Medulla oblongata (tissue), 1 donor: ENCODE measurements at regions not wholly inside any gene's neighbourhood (a gene's known extent, or its start where the extent isn't known, plus 50 kb on each side); places are given as distances from the start of the nearest gene placed in this dataset.

ENCODE experiments used
- DNase-seq: peaks from one replicate; pipeline ENCODE4 v3.0.0-alpha.2; 2015; ENCODE audit errors: extremely low spot score

DNA sequence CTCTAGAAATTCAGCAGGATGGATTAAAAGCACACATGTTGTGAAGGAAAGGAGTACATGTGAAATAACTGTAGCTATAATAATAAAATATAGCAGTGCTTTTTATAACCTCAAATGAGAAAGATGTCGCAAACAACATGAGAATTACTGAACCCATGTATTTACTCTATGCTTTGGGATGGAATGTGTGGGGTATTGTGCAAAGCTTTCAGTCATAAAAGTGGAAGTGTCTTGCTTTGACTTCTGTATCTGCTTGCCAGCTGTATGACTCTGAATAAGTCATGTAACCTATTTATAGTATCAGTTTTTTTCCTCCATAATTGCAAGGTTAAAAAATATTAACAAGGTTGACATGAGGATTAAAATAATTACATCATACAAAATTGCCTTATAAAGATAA lies 519.3 kb upstream of the CADM2 start:
- no peak for DNase-seq

DNA sequence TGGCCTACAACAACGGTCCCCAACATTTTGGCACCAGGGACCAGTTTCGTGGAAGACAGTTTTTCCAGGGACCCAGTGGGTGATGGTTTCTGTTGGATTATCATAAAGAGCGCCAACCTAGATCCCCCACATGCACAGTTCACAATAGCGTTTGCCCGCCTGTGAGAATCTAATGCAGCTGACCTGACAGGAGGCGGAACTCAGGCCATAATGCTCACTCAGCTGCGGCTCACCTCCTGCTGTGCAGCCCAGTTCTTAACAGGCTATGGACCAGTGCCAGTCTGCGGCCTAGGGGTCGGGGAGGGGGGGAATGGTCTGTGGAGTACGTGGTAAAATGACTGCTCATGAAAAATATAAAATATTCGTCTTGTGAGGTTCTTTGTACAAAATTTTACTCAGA lies 518.5 kb upstream of the CADM2 start:
- DNase-seq, result no peak

DNA sequence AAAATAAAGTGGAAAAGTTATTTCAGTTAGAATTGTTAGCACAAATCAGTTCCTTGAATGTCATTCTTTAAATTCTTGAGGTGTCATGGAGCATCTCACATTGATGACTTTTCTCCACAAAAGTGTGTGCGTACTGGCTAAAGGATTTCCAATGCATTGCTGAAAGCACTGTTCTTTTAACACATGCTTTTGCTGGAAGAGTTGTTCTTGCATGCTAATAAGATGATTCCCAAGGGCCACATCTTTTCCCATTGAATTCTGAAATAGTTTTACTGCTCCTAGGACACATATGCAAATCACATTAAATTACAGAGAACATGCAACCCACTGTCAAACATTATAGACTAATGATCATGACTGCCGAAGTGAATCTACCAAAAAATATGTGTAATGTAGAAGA lies 516.3 kb upstream of the CADM2 start:
- DNase-seq, result no peak

DNA sequence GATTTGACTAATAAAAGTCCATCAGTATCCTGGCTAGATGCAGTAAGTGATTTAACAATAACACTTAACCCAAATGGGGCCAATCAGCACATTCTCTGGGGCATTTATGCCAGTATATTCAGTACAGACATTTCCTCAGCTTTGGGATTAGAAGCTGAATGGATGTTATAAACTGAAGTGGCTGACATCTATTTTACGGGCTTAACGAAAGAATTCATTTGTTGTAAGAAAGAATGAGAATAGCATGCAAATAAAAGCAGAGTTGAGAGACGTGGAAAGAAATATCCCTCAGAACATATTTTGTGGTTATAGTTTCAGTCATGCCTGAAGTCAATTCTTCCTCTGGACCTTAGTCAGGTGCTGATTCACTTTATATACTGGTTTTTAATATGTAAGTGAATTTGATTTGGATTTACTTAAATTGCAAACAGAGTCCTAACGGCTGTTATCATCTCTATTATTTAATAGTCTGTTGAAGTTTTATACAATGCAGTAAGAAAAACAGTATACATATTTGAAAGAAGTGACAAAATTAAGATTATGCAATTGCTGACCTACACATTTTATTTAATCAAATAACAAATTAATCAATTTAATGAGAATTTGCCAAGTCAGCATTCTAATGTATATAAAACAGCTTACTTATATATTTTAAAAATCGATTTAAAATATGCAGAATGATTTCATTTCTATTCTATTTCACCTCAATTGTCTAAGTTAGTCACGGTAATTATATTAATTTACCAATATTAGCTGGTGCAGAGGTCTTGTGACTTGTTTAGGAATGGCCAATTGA lies 513.9 kb upstream of the CADM2 start:
- DNase-seq, result no peak

DNA sequence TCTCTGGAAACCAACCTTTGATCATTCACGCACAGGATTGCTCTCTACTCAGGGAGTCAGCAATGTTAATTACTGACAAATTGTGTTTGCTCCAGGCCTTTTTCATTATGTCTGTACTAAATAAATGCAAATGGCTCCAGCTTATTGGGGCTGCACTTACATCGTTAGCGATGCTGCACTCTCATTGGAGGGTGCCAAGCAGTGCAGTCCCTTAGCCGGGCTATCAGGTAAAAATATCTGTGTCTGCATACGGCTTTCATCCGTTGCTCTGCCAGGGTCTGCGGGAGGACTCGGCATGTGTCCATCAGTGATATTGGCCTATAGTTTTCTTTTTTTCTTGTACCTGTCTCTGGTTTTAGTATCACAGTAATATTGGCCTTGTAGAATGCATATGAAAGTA lies 471.5 kb upstream of the CADM2 start:
- DNase-seq, result no peak

DNA sequence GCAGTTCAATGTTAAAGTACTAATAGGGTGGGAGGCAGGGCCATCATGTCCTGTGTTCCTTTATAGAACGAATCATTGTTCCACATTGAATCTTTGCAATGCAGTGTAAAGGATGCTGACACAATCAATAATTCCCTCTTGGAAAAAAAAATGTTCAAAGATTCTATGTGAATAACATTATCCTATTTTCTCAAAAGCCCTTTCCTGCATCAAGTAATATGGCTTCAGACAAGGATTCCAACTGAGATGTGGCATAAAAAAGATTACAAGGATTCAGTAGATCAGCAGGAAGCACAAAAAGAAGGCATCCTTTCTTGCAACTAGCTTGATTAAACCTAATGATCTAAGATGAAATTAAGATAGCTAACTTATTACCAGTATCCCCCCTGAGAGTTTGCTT lies 454.0 kb upstream of the CADM2 start:
- no peak for DNase-seq

DNA sequence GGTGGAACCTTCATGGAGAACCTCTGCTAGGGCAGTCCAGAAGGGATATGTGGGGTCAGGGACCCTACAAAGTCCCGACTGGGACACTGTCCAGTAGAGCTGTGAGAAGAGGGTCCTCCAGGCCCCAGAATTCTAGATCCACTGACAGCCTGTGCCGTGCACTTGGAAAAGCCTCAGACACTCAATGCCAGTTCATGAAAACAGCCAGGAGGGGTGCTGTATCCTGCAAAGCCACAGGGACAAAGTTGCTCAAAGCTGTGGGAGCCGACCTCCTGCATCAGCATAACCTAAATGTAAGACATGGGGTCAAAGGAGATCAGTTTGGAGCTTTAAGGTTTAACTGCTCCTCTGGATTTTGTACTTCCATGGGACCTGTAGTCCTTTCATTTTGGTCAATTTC lies 448.8 kb upstream of the CADM2 start:
- no peak for DNase-seq

DNA sequence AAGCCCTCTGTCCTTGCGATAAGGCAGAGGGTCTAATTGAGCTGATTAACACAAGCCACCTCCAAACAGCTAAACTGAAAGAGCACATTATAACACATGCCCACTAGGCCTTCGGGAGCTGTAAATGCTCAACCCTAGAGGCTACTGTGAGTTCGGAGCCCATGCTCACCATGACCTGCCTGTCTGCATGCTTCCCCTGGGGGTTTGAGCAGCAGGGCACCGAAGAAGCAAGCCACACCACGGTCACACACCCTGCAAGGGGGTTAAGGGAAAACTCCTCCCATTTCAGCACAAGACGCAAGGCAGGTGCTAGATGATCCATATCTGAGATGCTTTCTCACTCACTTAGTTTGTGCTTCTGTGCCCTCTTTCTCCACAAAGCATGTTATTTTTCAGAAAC lies 435.9 kb upstream of the CADM2 start:
- DNase-seq, result no peak

DNA sequence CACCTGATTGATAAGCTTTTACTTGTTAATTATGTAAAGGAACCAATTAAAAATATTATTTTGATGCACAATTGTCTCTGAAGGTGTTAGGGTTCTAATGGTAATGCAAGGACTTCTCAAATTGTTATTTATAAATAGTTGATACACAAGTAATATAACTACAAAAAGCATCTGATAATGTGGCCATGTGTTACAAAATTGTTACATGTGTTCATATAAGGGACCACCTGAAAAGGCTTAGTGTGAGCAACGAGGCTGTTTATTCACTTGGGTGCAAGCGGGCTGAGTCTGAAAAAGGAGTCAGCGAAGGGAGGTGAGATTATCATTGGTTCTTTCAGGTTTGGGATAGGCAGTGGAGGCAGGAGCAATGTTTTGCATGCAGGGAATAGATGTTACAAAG lies 421.9 kb upstream of the CADM2 start:
- no peak for DNase-seq

DNA sequence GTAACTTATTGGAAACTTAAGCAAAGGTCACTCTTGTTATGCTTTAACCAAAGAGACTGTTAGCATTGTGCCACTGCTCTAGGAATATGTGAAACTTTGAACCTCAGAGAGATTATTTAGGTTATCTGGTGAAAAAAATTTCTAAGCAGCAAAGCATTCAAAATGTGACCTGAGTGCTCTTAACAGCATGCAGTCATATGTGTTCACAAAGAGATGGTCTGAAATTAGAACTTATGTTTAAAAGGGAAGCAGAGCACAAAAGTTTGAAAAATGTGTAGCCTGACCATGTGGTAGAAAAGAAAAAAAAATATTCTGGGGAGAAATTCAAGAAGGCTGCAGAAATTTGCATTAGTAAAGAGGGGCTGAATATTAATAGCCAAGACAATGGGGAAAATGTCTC lies 420.2 kb upstream of the CADM2 start:
- no peak for DNase-seq

DNA sequence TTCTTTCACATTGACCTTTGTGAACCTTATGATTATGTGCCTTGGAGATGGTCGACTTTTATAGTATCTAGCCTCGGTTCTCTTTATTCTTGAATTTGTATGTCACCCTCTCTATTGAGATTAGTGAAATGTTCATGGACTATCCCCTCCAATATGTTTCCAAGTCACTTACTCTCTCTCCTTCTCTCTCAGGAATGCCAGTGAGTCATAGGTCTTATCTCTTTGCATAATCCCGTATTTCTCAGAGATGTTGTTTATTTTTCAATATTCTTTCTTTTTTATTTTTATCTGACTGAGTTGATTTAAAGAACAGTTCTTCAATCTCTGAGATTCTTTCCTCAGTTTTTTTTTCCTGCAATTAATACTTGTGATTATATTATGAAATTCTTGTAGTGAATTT lies 411.6 kb upstream of the CADM2 start:
- DNase-seq, result no peak

DNA sequence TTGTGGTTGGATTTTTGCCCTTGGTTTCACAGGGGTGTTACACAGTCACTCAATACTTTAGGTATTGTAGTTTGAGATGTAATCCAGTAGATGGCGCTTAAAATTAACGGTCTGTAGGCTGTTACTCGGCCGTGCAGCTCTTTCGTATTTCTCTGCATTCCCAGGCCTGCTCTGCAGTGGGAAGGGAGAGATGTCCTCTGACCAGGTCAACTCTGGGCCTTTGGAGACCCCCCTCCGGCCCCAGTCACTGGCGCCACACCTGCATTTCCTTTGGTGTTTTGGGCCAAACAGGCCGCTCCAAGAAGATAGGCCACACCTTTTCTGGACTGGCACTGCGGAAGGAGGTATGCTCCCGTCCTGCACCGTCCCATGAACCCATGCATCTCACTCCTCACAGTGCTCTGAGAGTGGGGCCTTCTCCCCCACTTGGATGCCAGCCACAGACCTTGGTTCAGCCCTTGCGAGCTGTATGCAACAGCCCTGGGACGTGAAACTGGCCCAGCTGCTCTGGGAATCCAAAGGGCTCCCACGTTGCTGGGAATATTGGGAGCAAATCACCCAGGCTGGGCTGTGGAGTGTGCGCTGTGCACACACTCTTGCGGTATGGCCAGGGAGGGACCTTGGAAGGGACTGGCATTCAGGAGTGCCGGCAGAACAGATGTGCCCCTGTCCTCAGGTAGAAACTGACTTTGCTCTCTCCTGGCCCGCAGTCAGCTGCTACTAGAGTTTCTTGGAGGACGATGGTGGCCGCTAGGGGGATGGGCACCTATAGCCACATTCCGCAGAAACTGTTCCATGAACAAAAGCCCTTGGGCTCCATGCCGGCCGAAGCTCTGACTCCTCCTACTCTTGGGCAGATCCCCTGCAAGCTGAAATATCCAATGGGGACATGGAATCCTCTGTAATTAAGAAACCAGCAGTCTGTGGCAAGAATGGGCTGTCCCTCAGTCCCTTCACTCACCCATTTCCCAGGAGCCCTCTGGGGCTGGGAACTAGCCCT lies 410.5 kb upstream of the CADM2 start:
- peak; percentile 55 for DNase-seq

DNA sequence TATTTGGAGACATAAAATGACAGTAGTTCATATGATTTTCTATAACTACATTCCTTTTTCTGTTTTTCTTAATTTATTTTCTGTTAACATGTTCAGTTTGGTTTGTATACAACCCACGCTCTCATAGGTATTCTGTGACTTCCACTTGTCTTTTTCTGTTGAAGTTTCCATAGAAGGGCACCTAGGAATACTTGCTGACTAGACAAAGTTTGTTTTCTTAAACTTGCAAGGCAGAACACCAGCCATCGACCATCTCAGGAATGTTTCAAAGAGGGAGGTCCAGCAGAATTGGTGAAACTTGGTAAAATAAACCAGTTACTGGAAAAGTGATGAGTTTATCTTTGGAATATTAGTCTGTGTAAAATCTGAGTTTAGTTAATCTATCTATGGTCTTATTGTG lies 403.2 kb upstream of the CADM2 start:
- no peak for DNase-seq

DNA sequence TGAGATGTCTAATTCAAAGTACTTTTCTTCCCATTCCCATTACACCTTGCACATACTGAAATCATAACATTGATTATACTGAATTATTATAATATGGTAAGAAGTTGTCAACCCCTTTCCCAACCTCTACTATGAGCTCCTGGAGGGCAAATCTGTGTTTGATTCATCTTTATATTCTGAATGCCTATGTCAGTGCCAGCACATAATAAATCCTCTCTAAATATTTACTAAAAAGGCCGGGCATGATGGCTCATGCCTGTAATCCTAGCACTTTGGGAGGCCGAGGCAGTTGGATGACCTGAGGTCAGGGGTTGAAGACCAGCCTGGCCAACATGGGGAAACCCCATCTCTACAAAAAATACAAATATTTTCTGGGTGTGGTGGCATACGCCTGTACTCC lies 392.5 kb upstream of the CADM2 start:
- no peak for DNase-seq

DNA sequence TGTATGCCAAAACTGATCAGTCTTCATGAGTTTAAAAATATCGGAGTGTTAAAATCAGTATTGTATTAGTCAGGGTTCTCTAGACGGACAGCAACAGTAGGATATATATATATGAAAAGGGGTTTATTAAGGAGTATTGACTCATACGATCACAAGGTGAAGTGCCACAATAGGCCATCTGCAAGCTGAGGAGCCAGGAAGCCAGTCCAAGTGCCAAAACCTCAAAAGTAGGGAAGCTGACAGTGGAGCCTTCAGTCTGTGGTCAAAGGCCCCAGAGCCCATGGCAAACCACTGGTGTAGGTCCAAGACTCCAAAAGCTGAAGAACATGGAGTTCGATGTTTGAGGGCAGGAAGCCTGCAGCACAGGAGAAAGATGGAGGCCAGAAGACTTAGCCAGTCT lies 391.0 kb upstream of the CADM2 start:
- no peak for DNase-seq

DNA sequence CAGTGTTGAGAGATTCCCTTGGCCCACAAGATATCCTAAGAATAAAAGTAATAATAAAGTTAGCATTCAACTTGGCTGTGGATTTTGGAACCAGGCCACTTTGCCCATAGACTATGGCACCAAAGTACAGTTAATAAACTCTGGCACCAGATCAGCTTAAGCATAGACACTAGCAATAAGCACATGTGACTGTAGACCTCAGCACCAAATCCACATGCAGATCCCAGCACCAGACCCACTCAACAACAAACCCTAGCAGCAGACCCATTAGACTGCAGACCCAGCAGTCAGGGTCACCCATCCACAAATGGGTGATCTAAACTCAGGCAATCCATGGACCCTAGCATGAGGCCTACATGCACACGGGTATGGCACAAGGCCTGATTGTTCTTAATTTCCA lies 384.8 kb upstream of the CADM2 start:
- no peak for DNase-seq

DNA sequence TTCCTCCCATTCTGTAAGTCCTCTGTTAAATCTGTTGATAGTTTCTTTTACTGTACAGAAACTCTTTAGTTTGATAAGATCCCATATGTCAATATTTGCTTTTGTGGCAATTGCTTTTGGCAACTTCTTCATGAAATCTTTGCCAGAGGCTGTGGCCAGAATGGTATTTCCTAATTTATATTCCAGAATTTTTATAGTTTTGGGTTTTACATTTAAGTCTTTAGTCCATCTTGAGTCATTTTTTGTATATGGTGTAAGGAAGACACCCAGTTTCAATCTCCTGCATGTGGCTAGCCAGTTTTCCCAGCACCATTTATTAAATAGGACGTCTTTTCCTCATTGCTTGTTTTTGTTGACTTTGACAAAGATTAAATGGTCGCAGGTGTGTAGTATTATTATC lies 372.4 kb upstream of the CADM2 start:
- DNase-seq, result no peak

DNA sequence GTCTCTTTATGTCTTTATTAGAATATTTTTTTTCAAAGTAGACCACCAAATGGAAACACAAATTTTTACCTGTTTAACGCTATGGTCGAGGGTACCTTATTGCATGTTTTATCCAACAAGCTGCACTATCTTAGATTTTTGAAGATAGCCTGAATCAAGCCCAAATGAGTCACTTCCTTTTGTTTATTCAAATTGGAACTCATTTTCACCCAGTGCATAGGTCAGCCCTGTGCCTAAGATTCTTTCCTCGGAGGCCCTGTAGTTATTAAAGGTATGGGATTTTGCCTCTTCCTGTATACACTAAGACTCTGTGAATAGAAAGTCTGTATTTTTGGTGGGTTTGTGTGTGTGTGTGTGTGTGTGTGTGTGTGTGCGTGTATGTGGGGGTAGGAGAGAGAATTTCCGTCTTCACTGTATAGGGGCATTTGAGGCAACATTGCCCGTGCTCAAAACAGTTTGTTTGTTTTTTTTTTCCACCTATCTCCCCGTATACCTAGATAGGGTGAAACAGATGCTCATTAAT lies 358.0 kb upstream of the CADM2 start:
- DNase-seq, result no peak

DNA sequence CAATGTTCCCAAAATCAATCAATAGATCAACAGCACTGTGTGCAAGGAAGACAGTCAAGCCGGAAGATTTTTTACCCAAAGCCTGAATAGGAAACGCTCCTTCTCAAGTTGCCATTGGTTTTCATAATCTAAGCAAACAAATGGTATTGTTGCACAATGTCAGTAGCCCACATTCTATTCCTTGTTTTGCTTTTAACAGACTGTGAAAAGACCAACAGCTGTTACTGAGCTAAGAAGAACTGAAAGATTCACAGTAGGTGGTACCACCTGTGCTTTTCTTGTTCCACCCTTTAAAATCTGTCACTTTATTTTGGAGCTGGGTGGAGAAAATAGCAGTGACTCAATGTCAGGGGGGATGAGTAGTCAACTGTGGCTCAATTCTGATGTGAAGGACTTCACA lies 357.5 kb upstream of the CADM2 start:
- DNase-seq, result no peak

DNA sequence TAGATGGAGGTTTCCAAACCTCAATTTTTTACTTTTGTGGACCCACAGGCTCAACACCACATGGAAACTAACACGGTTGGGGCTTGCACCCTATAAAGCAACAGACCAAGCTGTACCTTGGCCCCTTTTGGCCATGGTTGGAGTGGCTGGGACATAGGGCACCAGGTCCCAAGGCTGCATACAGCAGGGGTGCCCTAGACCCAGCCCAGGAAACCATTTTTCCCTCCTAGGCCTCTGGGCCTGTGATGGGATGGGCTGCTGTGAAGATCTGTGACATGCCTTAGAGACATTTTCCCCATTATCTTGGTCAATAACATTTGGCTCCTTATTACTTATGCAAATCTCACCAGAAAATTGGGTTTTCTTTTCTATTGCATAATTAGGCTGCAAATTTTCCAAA lies 337.0 kb upstream of the CADM2 start:
- DNase-seq, result no peak

DNA sequence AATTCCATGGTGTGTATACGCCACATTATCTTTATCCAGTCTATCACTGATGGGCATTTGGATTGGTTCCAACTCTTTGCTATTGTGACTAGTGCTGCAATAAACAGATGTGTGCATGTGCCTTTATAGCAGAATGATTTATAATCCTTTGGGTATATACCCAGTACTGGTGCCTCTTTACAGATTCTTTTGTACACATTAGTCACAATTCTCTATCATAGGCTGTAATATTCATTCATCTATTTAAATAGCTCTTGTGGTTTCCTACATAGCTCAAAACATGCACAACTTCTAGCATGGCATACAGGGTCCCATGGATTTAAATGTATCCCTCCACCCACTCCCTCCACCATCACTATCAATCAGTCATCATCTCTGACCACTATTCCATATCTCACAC lies 324.1 kb upstream of the CADM2 start:
- DNase-seq, result no peak

DNA sequence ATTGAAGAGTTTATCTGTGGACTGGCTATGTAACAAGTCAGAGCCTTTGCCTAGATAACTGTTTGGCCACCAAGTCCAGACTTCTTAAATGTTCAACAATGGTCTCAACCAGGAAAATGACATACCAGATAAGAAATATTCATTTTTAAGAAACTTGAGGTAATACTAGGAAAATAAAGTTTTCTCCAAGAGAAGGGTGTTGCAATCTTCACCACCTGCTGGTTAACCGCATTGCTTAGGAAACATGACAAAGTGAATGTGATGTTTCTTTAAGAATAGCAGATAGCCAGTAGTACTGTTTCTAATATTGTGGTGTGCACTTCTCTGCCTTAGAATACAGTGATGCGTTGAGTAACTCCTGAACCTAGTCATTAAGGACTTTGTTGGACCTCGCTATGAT lies 321.5 kb upstream of the CADM2 start:
- DNase-seq, result no peak

DNA sequence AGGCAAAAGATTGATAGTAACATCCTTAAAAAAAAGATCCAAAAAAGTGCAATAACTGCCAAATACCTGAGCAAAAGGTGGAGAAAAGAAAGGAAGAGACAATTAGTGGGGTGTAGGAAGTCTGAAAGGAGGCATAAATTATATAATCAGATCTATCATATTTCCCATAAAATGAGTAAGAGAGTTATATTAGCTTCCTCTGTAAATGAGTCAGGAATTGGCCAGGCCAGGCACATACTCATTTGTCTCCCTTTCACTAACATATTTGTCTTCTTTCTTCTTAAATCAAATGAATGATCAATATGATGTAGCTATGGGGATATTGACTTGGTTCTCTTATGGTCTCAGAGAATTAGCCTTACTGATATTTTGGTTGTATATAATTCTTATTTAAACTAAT lies 292.3 kb upstream of the CADM2 start:
- no peak for DNase-seq
